Neuronal stem cell (in vitro differentiated cells): ENCODE measurements at regions not wholly inside any gene's neighbourhood (a gene's known extent, or its start where the extent isn't known, plus 50 kb on each side); places are given as distances from the start of the nearest gene placed in this dataset.

Experiments
- DNase-seq: peaks from one replicate; pipeline ENCODE4 v3.0.0-alpha.2; 2013; ENCODE audit warnings: low spot score
- H2AFZ ChIP-seq: one replicate; pipeline ENCODE4 v1.6.1; 2013; ENCODE audit warnings: mild to moderate bottlenecking, low read length, inconsistent platforms
- H2AK5ac ChIP-seq: 2 replicates; pipeline ENCODE4 v1.6.1; 2013; ENCODE audit warnings: low read depth, mild to moderate bottlenecking, inconsistent platforms, low read length, moderate library complexity, mixed read lengths
- H2BK120ac ChIP-seq: 2 replicates; pipeline ENCODE4 v1.6.1; 2013; ENCODE audit warnings: low read depth, mild to moderate bottlenecking, inconsistent platforms, low read length, moderate library complexity, mixed read lengths
- H2BK12ac ChIP-seq: one replicate; pipeline ENCODE4 v1.6.1; 2013; ENCODE audit warnings: low read length, inconsistent platforms
- H2BK15ac ChIP-seq: 2 replicates; pipeline ENCODE4 v1.6.1; 2013; ENCODE audit warnings: mild to moderate bottlenecking, low read length, inconsistent platforms, mixed read lengths
- H2BK5ac ChIP-seq: one replicate; pipeline ENCODE4 v1.6.1; 2013; ENCODE audit warnings: inconsistent platforms, mild to moderate bottlenecking, low read length, moderate library complexity
- H3K14ac ChIP-seq: one replicate; pipeline ENCODE4 v1.6.1; 2013; ENCODE audit warnings: low read length, inconsistent platforms
- H3K18ac ChIP-seq: 2 replicates; pipeline ENCODE4 v1.6.1; 2013; ENCODE audit warnings: low read length, inconsistent platforms
- H3K23ac ChIP-seq: 2 replicates; pipeline ENCODE4 v1.6.1; 2013; ENCODE audit warnings: low read depth, mild to moderate bottlenecking, mixed read lengths, low read length, inconsistent platforms; ENCODE audit not compliant: poor library complexity
- H3K27ac ChIP-seq: replicated peaks from 3 replicates; pipeline ENCODE4 v1.5.1; 2013; ENCODE audit warnings: low read length, inconsistent platforms
- H3K27me3 ChIP-seq, 3 experiments: 2 replicates each; pipeline ENCODE4 v1.6.1; 2013; ENCODE audit warnings: low read length in 3 of 3, mild to moderate bottlenecking in 2 of 3, inconsistent platforms in 1 of 3, low read depth in 1 of 3, mixed read lengths in 1 of 3, moderate library complexity in 1 of 3; ENCODE audit not compliant: control insufficient read depth in 3 of 3, insufficient read depth in 3 of 3
- H3K36me3 ChIP-seq, 2 donors: replicated peaks in 1 of 2; 2 replicates each; pipeline ENCODE4 v1.6.1; 2013; ENCODE audit warnings: low read length in 2 of 2; ENCODE audit not compliant: control insufficient read depth in 2 of 2, insufficient read depth in 2 of 2
- H3K4ac ChIP-seq: 2 replicates; pipeline ENCODE4 v1.6.1; 2013; ENCODE audit warnings: inconsistent platforms, mild to moderate bottlenecking, low read length, moderate library complexity
- H3K4me1 ChIP-seq, 2 donors: 1 replicate in 1 of 2; 2 replicates in 1 of 2; pipeline ENCODE4 v1.6.1; 2013; ENCODE audit warnings: low read length in 2 of 2, low read depth in 1 of 2; ENCODE audit not compliant: control insufficient read depth in 2 of 2, insufficient read depth in 1 of 2
- H3K4me2 ChIP-seq: one replicate; pipeline ENCODE4 v1.6.1; 2013; ENCODE audit warnings: mild to moderate bottlenecking, low read length, inconsistent platforms; ENCODE audit not compliant: insufficient read depth, poor library complexity, severe bottlenecking
- H3K4me3 ChIP-seq, 2 donors: 2 replicates each; pipeline ENCODE4 v1.5.1; 2013; ENCODE audit warnings: low read length in 2 of 2, mild to moderate bottlenecking in 2 of 2, inconsistent platforms in 1 of 2, moderate library complexity in 1 of 2
- H3K79me1 ChIP-seq: one replicate; pipeline ENCODE4 v1.6.1; 2013; ENCODE audit warnings: low read depth, mild to moderate bottlenecking, inconsistent platforms, low read length, moderate library complexity
- H3K9ac ChIP-seq: one replicate; pipeline ENCODE4 v1.6.1; 2013; ENCODE audit warnings: mild to moderate bottlenecking, low read depth, low read length, inconsistent platforms; ENCODE audit not compliant: poor library complexity
- H3K9me3 ChIP-seq, 2 donors: replicated peaks in 1 of 2; 2 replicates each; pipeline versions ENCODE3 to v1.6.1; 2013; ENCODE audit warnings: low read length in 2 of 2, mild to moderate bottlenecking in 2 of 2, inconsistent platforms in 1 of 2, low read depth in 1 of 2, mixed read lengths in 1 of 2, moderate library complexity in 1 of 2; ENCODE audit not compliant: control insufficient read depth in 2 of 2, insufficient read depth in 1 of 2
- H4K8ac ChIP-seq: one replicate; pipeline ENCODE4 v1.6.1; 2013; ENCODE audit warnings: low read depth, mild to moderate bottlenecking, inconsistent platforms, low read length, moderate library complexity
- H4K91ac ChIP-seq: one replicate; pipeline ENCODE4 v1.6.1; 2013; ENCODE audit warnings: low read length, low read depth, mild to moderate bottlenecking, inconsistent platforms; ENCODE audit not compliant: poor library complexity
- WGBS, 2 donors: extraction: QIAGEN DNeasy Blood & Tissue Kit; methylation state at CpG; one replicate each; pipeline ENCODE4 v1.1.7; 2013; ENCODE audit warnings: missing lambda C conversion rate in 2 of 2, mixed read lengths in 1 of 2; ENCODE audit not compliant: insufficient read length in 2 of 2, insufficient replicate concordance in 1 of 2; ENCODE audit errors: extremely low coverage in 2 of 2; 5-methylcytosine and 5-hydroxymethylcytosine counted together

GRCh38 chr5:124976086-124976485 is 229.6 kb upstream of the ZNF608 start:
- Histone ChIP-seq H3K9ac (no peak overlapping the region), H3K4me2 (no peak overlapping the region), H4K91ac (no peak overlapping the region), H3K27me3 (no peaks in the 10 kb centered on the region), H3K27ac (no peak overlapping the region), H2BK12ac (peak overlapping the region; percentile 68), H2AK5ac (peak overlapping the region; percentile 91), H3K79me1 (no peaks in the 10 kb centered on the region), H3K14ac (no peak overlapping the region), H3K36me3 (no peaks in the 10 kb centered on the region), H3K4ac (no peak overlapping the region), H2BK5ac (no peak overlapping the region), H2BK15ac (peak overlapping the region; percentile 94), H3K4me3 (no peak overlapping the region), H4K8ac (no peak overlapping the region), H3K23ac (no peak overlapping the region), H2AFZ (no peak overlapping the region), H2BK120ac (no peak overlapping the region), H3K18ac (peak overlapping the region; percentile 40), H3K4me1 (peaks cover 11 to 23% of the 10 kb centered on the region in 2 donors), H3K9me3 (peaks cover 0 to 3% of the 10 kb centered on the region in 2 donors)
- no CpG with 5 or more reads among the region's 23 CpGs for WGBS, 2 donors
- no peak for DNase-seq

- Histone ChIP-seq H4K91ac (no peak overlapping the region), H3K36me3 (no peaks in the 10 kb centered on the region), H3K79me1 (no peaks in the 10 kb centered on the region), H3K23ac (no peak overlapping the region), H3K4me3 (no peak overlapping the region), H2BK120ac (no peak overlapping the region), H3K4me2 (no peak overlapping the region), H4K8ac (no peak overlapping the region), H2BK15ac (no peak overlapping the region), H3K27ac (peak overlapping the region; percentile 73), H2BK12ac (no peak overlapping the region), H3K18ac (no peak overlapping the region), H2AK5ac (no peak overlapping the region), H2BK5ac (no peak overlapping the region), H3K4ac (no peak overlapping the region), H3K9ac (no peak overlapping the region), H2AFZ (peak overlapping the region; percentile 69), H3K4me1 (peaks cover 6 to 24% of the 10 kb centered on the region in 2 donors), H3K9me3 (peaks cover 7 to 13% of the 10 kb centered on the region in 2 donors), H3K14ac (no peak overlapping the region), H3K27me3 (no peaks in the 10 kb centered on the region)
- no peak for DNase-seq
- no CpG with 5 or more reads among the region's 2 CpGs for WGBS, 2 donors
Measured at GRCh38 chr5:124979251-124979650, 232.8 kb upstream of the ZNF608 start.

- Histone ChIP-seq H3K4me1 (peaks cover 6 to 24% of the 10 kb centered on the region in 2 donors), H3K79me1 (no peaks in the 10 kb centered on the region), H3K4me3 (no peak overlapping the region), H4K91ac (no peak overlapping the region), H3K18ac (no peak overlapping the region), H3K27me3 (no peaks in the 10 kb centered on the region), H3K9ac (no peak overlapping the region), H4K8ac (no peak overlapping the region), H3K27ac (peak overlapping the region; percentile 66), H2BK15ac (no peak overlapping the region), H3K9me3 (peaks cover 7 to 17% of the 10 kb centered on the region in 2 donors), H2AK5ac (no peak overlapping the region), H3K36me3 (no peaks in the 10 kb centered on the region), H3K4ac (no peak overlapping the region), H3K4me2 (no peak overlapping the region), H3K23ac (no peak overlapping the region), H3K14ac (no peak overlapping the region), H2BK12ac (no peak overlapping the region), H2AFZ (peak overlapping the region; percentile 69), H2BK5ac (no peak overlapping the region), H2BK120ac (no peak overlapping the region)
- no CpG with 5 or more reads among the region's 9 CpGs for WGBS, 2 donors
- DNase-seq: peak; percentile 59
Measured at GRCh38 chr5:124980163-124980941, 233.9 kb upstream of the ZNF608 start.

- no peak overlapping the region for H3K18ac ChIP-seq
- no peak for DNase-seq
- H3K36me3 ChIP-seq: no peaks in the 10 kb centered on the region
- no peak overlapping the region for H2BK5ac ChIP-seq
- H2BK15ac ChIP-seq: no peak overlapping the region
- no peak overlapping the region for H4K8ac ChIP-seq
- H3K23ac ChIP-seq: no peak overlapping the region
- H3K27ac ChIP-seq: no peak overlapping the region
- H3K9ac ChIP-seq: no peak overlapping the region
- H2AK5ac ChIP-seq: no peak overlapping the region
- H3K14ac ChIP-seq: no peak overlapping the region
- no peak overlapping the region for H3K4me2 ChIP-seq
- H2BK12ac ChIP-seq: no peak overlapping the region
- H3K4ac ChIP-seq: no peak overlapping the region
- H2BK120ac ChIP-seq: peak overlapping the region; percentile 10
- WGBS, 2 donors: no CpG with 5 or more reads among the region's 4 CpGs
- H3K9me3 ChIP-seq: peaks cover 4 to 17% of the 10 kb centered on the region in 2 donors
- no peaks in the 10 kb centered on the region for H3K79me1 ChIP-seq
- H4K91ac ChIP-seq: no peak overlapping the region
- peaks cover 6 to 24% of the 10 kb centered on the region in 2 donors for H3K4me1 ChIP-seq
- H3K4me3 ChIP-seq: no peak overlapping the region
- H3K27me3 ChIP-seq: no peaks in the 10 kb centered on the region
- no peak overlapping the region for H2AFZ ChIP-seq
Measured at GRCh38 chr5:124981901-124982300, 235.5 kb upstream of the ZNF608 start.
